ENCODE measurements at regions not wholly inside any gene's neighbourhood (a gene's known extent, or its start where the extent isn't known, plus 50 kb on each side); places are given as distances from the start of the nearest gene placed in this dataset.

- no peak overlapping the region for H3K4me2 ChIP-seq
- H3K36me3 ChIP-seq (replicated peaks; ENCODE audit: insufficient read depth, low read depth): no peaks in the 10 kb centered on the region
- no peaks in the 10 kb centered on the region for H3K9me2 ChIP-seq (replicated peaks; ENCODE audit: insufficient read depth)
- H4K20me1 ChIP-seq (ENCODE audit: insufficient read depth, poor library complexity, severe bottlenecking): no peaks in the 10 kb centered on the region
- H3K4me3 ChIP-seq: no peak overlapping the region
- no peaks in the 10 kb centered on the region for H3K9me3 ChIP-seq (ENCODE audit: low read depth)
- no peaks in the 10 kb centered on the region for H3K79me2 ChIP-seq
- no peaks in the 10 kb centered on the region for H3K27me3 ChIP-seq
- no peak for DNase-seq (ENCODE audit: low spot score)
- WGBS (ENCODE audit: low lambda C conversion rate, missing lambda C conversion rate): 78% methylated on average over 12 of the region's 12 CpGs
- H2AFZ ChIP-seq: no peak overlapping the region
- TF ChIP-seq CTCF (IDR thresholded peaks at IDR 0.05; ENCODE audit: poor library complexity): no peak
- H3K27ac ChIP-seq: no peak overlapping the region
- no peaks in the 10 kb centered on the region for H3K4me1 ChIP-seq (ENCODE audit: insufficient read depth)
Observed at GRCh38 chr13:40469581-40470310, 196.7 kb downstream of the FOXO1 start.

- 89% methylated on average over 4 of the region's 4 CpGs for WGBS (ENCODE audit: low lambda C conversion rate, missing lambda C conversion rate)
- Histone ChIP-seq H4K20me1 (ENCODE audit: insufficient read depth, poor library complexity, severe bottlenecking) (no peaks in the 10 kb centered on the region), H3K9me2 (replicated peaks; ENCODE audit: insufficient read depth) (no peaks in the 10 kb centered on the region), H3K79me2 (no peaks in the 10 kb centered on the region), H3K27me3 (no peaks in the 10 kb centered on the region), H3K4me3 (no peak overlapping the region), H3K9me3 (ENCODE audit: low read depth) (no peaks in the 10 kb centered on the region), H3K27ac (no peak overlapping the region), H2AFZ (no peak overlapping the region), H3K4me2 (no peak overlapping the region), H3K36me3 (replicated peaks; ENCODE audit: insufficient read depth, low read depth) (no peaks in the 10 kb centered on the region), H3K4me1 (ENCODE audit: insufficient read depth) (no peaks in the 10 kb centered on the region)
- no peak for DNase-seq (ENCODE audit: low spot score)
- TF ChIP-seq EZH2 (IDR thresholded peaks at IDR 0.05; ENCODE audit: borderline replicate concordance) (no peak), EZH2phosphoT487 (IDR thresholded peaks at IDR 0.05; ENCODE audit: low read depth, severe bottlenecking, unreplicated experiment) (no peak), CTCF (IDR thresholded peaks at IDR 0.05; ENCODE audit: poor library complexity) (no peak)
Observed at GRCh38 chr13:40470660-40471059, 195.8 kb downstream of the FOXO1 start.

GRCh38 chr13:40471076-40471475, 195.4 kb downstream of the FOXO1 start:
- Histone ChIP-seq H3K79me2 (no peaks in the 10 kb centered on the region), H3K9me2 (replicated peaks; ENCODE audit: insufficient read depth) (no peaks in the 10 kb centered on the region), H2AFZ (no peak overlapping the region), H4K20me1 (ENCODE audit: insufficient read depth, poor library complexity, severe bottlenecking) (no peaks in the 10 kb centered on the region), H3K27ac (no peak overlapping the region), H3K9me3 (ENCODE audit: low read depth) (no peaks in the 10 kb centered on the region), H3K4me1 (ENCODE audit: insufficient read depth) (no peaks in the 10 kb centered on the region), H3K36me3 (replicated peaks; ENCODE audit: insufficient read depth, low read depth) (no peaks in the 10 kb centered on the region), H3K27me3 (no peaks in the 10 kb centered on the region), H3K4me3 (no peak overlapping the region), H3K4me2 (no peak overlapping the region)
- TF ChIP-seq CTCF (IDR thresholded peaks at IDR 0.05; ENCODE audit: poor library complexity) (no peak), EZH2phosphoT487 (IDR thresholded peaks at IDR 0.05; ENCODE audit: low read depth, severe bottlenecking, unreplicated experiment) (no peak), EZH2 (IDR thresholded peaks at IDR 0.05; ENCODE audit: borderline replicate concordance) (no peak)
- DNase-seq (ENCODE audit: low spot score): no peak
- 92% methylated on average over 5 of the region's 5 CpGs for WGBS (ENCODE audit: low lambda C conversion rate, missing lambda C conversion rate)
